ENCODE measurements at regions not wholly inside any gene's neighbourhood (a gene's known extent, or its start where the extent isn't known, plus 50 kb on each side); places are given as distances from the start of the nearest gene placed in this dataset.

- TF ChIP-seq CTCF (IDR thresholded peaks at IDR 0.05; ENCODE audit: insufficient read depth, low read depth, low read length) = no peak
- DNase-seq (ENCODE audit: low read depth) = no peak
- H3K4me3 ChIP-seq (ENCODE audit: low read depth, low read length) = no peak overlapping the region
Measured at GRCh38 chr10:131499566-131499965, 188.0 kb upstream of the TCERG1L start.

DNA sequence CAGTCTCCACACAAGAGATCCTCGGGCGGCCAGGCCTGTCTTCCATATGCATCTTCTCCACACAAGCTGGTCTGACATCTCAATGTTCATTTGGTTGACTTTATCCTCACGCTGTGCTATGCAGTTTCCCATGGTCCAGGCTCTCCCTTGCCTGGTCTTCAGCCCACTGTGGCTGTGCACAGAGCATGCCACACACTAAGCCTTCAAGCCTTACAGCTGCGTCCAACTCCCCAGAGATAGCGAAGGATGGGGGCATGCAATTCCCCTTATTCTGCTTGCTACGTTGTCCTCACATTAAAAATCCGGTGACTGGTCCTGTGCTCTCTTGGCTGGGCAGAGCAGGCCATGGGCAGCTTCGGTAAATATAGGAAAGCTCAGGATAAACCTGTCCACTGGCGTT, 188.7 kb upstream of the TCERG1L start:
- no peak overlapping the region for H3K4me3 ChIP-seq (ENCODE audit: low read depth, low read length)
- TF ChIP-seq CTCF (IDR thresholded peaks at IDR 0.05; ENCODE audit: insufficient read depth, low read depth, low read length) = no peak
- no peak for DNase-seq (ENCODE audit: low read depth)

DNA sequence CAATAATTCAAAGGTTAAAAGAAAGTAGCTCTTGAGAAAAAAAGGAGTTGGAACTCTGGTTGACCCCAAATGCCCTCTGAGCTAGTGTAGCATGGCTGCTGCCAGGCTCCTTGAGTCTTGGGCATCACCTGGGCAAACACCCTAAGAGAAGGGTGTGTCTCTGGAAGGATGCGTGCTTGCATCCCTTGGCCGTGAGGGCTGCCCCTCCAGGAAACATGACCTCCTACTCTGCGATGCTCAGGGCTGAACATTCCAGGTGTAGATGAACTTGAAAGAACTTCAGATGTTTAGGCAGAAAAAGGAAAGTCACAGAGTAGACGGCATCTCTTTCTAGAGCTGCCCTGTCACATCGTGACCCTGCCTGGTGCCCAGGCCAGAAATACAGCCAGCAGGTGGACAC, 189.4 kb upstream of the TCERG1L start:
- no peak for DNase-seq (ENCODE audit: low read depth)
- H3K4me3 ChIP-seq (ENCODE audit: low read depth, low read length) = no peak overlapping the region
- no peak for TF ChIP-seq CTCF (IDR thresholded peaks at IDR 0.05; ENCODE audit: insufficient read depth, low read depth, low read length)

DNA sequence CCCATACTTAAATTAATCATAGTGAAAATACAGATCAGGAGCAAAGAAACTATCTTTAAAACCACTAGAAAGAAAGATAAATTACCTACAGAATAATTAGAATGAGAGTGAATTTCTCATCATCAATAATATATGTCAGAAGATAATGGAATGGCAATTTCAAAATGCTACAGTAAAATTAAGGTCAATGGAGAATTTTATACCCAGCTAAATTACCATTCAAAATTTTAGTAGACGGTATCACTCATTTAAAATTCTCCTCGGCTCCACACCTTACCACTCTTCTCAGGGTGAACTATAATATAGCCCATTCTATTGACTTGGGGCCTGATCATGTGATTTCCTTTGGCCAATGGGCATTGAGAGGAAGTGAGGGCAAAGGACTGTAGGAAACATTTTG, 192.5 kb upstream of the TCERG1L start:
- no peak overlapping the region for H3K4me3 ChIP-seq (ENCODE audit: low read depth, low read length)
- no peak for TF ChIP-seq CTCF (IDR thresholded peaks at IDR 0.05; ENCODE audit: insufficient read depth, low read depth, low read length)
- no peak for DNase-seq (ENCODE audit: low read depth)

GRCh38 chr10:131511391-131511790, 199.9 kb upstream of the TCERG1L start:
- TF ChIP-seq CTCF (IDR thresholded peaks at IDR 0.05; ENCODE audit: insufficient read depth, low read depth, low read length) = no peak
- no peak for DNase-seq (ENCODE audit: low read depth)
- no peak overlapping the region for H3K4me3 ChIP-seq (ENCODE audit: low read depth, low read length)

DNA sequence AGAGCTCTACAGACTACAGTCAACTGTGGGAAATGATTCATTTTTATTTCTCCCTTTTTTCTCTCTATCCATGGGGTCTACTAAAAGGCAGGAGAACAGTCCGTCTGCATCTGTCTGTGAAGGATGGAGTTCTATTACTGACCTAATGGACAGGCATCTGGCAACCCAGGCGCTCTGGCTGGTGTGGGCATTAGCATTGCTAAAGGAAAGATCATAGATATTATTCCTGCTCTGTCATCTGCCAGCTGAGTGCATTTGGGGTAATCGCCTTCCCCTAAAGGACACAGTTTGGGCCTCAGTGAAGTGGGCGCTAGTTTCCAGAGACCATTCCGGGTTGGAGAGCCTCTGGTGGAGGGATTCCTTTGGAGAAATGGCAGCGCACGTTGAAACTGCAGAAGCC, 201.3 kb upstream of the TCERG1L start:
- no peak for DNase-seq (ENCODE audit: low read depth)
- H3K4me3 ChIP-seq (ENCODE audit: low read depth, low read length) = no peak overlapping the region
- TF ChIP-seq CTCF (IDR thresholded peaks at IDR 0.05; ENCODE audit: insufficient read depth, low read depth, low read length) = no peak

DNA sequence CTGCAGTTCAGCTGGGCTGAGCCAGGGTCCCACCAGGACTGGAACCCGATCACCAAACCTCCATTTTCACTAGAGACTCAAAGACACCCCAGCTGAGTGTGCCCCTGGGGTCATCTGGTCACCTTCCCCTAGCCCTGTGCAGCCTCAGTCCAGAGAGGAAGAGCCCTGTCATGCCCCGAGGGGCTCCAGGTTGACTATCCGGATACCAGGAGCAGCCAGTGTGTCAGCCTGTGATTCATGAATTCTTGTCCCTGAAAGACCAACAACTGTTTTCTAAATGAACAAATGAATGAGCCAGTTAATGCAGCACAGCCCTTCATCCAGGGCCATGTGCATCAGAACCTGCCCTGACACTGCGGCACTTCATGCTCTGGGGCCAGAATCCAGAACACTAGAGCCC, 201.9 kb upstream of the TCERG1L start:
- H3K4me3 ChIP-seq (ENCODE audit: low read depth, low read length) = no peak overlapping the region
- no peak for TF ChIP-seq CTCF (IDR thresholded peaks at IDR 0.05; ENCODE audit: insufficient read depth, low read depth, low read length)
- DNase-seq (ENCODE audit: low read depth) = no peak

All from fibroblast of villous mesenchyme (primary cell).